HL-60 (cell line): ENCODE measurements at regions not wholly inside any gene's neighbourhood (a gene's known extent, or its start where the extent isn't known, plus 50 kb on each side); places are given as distances from the start of the nearest gene placed in this dataset.

Experiments
- POLR2AphosphoS5 ChIP-seq: IDR thresholded peaks from 2 replicates; pipeline ENCODE4 v1.6.1; 2012; ENCODE audit warnings: low read depth
- TF ChIP-seq, protein P1 (sequence below): IDR thresholded peaks from one replicate; pipeline ENCODE4 v1.5.1; 2011; ENCODE audit warnings: low read length, control low read depth, inconsistent platforms; ENCODE audit not compliant: insufficient read depth
- TF ChIP-seq, protein P2 (sequence below): IDR thresholded peaks from 2 replicates; pipeline ENCODE4 v1.6.1; 2012; ENCODE audit warnings: low read depth; ENCODE audit not compliant: insufficient replicate concordance

DNA sequence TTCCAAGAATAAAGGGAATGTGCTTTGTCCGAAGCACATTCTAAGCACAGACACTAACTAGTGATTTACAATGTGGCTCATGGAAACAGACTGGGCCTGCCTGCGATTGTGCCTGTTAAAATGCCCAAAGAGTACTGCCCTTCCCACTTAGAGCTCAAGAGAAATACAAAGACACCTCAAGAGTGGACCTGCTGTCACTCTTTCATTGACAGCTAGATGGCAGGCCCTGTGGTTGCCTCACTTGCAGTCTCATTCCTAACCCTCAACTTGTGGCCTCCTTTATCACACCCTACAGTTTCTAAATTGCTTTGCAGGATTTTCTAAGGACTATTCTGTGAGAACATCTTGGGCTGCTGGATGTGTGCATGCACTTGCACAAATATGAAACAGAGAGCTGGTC is 331.0 kb upstream of the EMCN start:
- TF ChIP-seq, protein P1, sequence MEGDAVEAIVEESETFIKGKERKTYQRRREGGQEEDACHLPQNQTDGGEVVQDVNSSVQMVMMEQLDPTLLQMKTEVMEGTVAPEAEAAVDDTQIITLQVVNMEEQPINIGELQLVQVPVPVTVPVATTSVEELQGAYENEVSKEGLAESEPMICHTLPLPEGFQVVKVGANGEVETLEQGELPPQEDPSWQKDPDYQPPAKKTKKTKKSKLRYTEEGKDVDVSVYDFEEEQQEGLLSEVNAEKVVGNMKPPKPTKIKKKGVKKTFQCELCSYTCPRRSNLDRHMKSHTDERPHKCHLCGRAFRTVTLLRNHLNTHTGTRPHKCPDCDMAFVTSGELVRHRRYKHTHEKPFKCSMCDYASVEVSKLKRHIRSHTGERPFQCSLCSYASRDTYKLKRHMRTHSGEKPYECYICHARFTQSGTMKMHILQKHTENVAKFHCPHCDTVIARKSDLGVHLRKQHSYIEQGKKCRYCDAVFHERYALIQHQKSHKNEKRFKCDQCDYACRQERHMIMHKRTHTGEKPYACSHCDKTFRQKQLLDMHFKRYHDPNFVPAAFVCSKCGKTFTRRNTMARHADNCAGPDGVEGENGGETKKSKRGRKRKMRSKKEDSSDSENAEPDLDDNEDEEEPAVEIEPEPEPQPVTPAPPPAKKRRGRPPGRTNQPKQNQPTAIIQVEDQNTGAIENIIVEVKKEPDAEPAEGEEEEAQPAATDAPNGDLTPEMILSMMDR: peak; percentile 1
- TF ChIP-seq POLR2AphosphoS5: no peak
- TF ChIP-seq, protein P2, sequence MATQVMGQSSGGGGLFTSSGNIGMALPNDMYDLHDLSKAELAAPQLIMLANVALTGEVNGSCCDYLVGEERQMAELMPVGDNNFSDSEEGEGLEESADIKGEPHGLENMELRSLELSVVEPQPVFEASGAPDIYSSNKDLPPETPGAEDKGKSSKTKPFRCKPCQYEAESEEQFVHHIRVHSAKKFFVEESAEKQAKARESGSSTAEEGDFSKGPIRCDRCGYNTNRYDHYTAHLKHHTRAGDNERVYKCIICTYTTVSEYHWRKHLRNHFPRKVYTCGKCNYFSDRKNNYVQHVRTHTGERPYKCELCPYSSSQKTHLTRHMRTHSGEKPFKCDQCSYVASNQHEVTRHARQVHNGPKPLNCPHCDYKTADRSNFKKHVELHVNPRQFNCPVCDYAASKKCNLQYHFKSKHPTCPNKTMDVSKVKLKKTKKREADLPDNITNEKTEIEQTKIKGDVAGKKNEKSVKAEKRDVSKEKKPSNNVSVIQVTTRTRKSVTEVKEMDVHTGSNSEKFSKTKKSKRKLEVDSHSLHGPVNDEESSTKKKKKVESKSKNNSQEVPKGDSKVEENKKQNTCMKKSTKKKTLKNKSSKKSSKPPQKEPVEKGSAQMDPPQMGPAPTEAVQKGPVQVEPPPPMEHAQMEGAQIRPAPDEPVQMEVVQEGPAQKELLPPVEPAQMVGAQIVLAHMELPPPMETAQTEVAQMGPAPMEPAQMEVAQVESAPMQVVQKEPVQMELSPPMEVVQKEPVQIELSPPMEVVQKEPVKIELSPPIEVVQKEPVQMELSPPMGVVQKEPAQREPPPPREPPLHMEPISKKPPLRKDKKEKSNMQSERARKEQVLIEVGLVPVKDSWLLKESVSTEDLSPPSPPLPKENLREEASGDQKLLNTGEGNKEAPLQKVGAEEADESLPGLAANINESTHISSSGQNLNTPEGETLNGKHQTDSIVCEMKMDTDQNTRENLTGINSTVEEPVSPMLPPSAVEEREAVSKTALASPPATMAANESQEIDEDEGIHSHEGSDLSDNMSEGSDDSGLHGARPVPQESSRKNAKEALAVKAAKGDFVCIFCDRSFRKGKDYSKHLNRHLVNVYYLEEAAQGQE: no peak
